ENCODE measurements at regions not wholly inside any gene's neighbourhood (a gene's known extent, or its start where the extent isn't known, plus 50 kb on each side); places are given as distances from the start of the nearest gene placed in this dataset.

DNA sequence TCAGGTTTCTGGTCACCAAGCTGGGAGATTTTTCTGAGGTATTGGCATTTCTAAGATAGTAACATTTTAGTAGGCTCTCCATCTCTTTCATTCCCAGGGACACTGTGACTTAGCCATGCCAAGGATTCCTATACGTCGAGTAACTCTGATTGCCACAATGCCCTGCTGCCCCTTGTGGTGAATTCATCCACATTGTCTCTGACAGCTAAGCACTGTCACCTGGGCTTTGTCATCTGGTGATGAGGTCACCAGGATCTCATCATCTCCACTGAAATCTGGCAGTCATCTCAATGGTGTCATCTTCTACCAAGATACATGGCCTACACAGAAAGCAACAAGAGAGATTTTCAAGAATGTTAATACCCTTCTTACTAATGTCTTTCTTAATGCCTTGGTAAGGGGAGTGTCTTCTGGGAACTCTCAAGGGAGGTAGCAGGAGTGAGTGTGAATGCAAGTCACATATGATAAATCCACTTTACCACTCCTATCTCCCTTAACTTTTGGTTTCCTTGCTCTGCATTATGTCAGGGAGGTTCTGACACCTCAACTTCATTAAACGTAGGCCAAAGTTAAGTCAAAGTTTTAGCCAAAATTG lies 246.7 kb downstream of the CD109 start:
- no TSS peak for BruUV-seq (replicated peaks)
- H3K36me3 ChIP-seq (replicated peaks in 1 of 2; ENCODE audit: control insufficient read depth in 1 of 2, insufficient read depth in 2 of 2, low read length in 2 of 2): no peaks in the 10 kb centered on the region
- in situ Hi-C loops (cut with HindIII; ENCODE audit: extremely low pct_ligation_motif_present, low pct_unique_long_range_greater_than_20kb) (no loop called here), intact Hi-C loops (cut with micrococcal nuclease; ENCODE audit: unreplicated experiment) (no loop called here)
- no peak overlapping the region for H3K4me3 ChIP-seq (replicated peaks in 1 of 3; ENCODE audit: insufficient read depth in 1 of 3, low read depth in 2 of 3, low read length in 3 of 3)
- no peaks in the 10 kb centered on the region for H3K9me3 ChIP-seq (ENCODE audit: low read length)
- ChIA-PET POLR2A (no interaction called here), CTCF (ENCODE audit: low intra/inter-chr PET ratio, low total read pairs) (no interaction called here)
- no peak overlapping the region for H2AFZ ChIP-seq (ENCODE audit: low read length)
- H3K79me2 ChIP-seq (ENCODE audit: insufficient read depth, low read length): no peaks in the 10 kb centered on the region
- H3K27ac ChIP-seq (ENCODE audit: extremely low read length, insufficient read depth, low read length): no peak overlapping the region
- no peak overlapping the region for H3K9ac ChIP-seq (ENCODE audit: insufficient read depth, low read depth, low read length)
- TF ChIP-seq PRMT3 (CRISPR knock-in tag; IDR thresholded peaks at IDR 0.05; ENCODE audit: borderline replicate concordance, low read depth) (no peak), BORCS8-MEF2B (CRISPR knock-in tag; IDR thresholded peaks at IDR 0.05) (no peak), CREB1 (IDR thresholded peaks at IDR 0.05) (peak; percentile 65), CREB1 (CRISPR knock-in tag; IDR thresholded peaks at IDR 0.05) (no peak), TBP (CRISPR knock-in tag; IDR thresholded peaks at IDR 0.05) (no peak), ZNF652 (CRISPR knock-in tag; IDR thresholded peaks at IDR 0.05; ENCODE audit: borderline replicate concordance, low read depth) (no peak), ZBTB20 (CRISPR knock-in tag; IDR thresholded peaks at IDR 0.05; ENCODE audit: borderline replicate concordance, low read depth) (no peak), SMARCE1 (IDR thresholded peaks at IDR 0.05; ENCODE audit: borderline replicate concordance) (no peak)
- TF ChIP-seq, protein P1, sequence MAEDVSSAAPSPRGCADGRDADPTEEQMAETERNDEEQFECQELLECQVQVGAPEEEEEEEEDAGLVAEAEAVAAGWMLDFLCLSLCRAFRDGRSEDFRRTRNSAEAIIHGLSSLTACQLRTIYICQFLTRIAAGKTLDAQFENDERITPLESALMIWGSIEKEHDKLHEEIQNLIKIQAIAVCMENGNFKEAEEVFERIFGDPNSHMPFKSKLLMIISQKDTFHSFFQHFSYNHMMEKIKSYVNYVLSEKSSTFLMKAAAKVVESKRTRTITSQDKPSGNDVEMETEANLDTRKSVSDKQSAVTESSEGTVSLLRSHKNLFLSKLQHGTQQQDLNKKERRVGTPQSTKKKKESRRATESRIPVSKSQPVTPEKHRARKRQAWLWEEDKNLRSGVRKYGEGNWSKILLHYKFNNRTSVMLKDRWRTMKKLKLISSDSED (CRISPR knock-in tag; IDR thresholded peaks at IDR 0.05): no peak
- TF ChIP-seq, protein P2, sequence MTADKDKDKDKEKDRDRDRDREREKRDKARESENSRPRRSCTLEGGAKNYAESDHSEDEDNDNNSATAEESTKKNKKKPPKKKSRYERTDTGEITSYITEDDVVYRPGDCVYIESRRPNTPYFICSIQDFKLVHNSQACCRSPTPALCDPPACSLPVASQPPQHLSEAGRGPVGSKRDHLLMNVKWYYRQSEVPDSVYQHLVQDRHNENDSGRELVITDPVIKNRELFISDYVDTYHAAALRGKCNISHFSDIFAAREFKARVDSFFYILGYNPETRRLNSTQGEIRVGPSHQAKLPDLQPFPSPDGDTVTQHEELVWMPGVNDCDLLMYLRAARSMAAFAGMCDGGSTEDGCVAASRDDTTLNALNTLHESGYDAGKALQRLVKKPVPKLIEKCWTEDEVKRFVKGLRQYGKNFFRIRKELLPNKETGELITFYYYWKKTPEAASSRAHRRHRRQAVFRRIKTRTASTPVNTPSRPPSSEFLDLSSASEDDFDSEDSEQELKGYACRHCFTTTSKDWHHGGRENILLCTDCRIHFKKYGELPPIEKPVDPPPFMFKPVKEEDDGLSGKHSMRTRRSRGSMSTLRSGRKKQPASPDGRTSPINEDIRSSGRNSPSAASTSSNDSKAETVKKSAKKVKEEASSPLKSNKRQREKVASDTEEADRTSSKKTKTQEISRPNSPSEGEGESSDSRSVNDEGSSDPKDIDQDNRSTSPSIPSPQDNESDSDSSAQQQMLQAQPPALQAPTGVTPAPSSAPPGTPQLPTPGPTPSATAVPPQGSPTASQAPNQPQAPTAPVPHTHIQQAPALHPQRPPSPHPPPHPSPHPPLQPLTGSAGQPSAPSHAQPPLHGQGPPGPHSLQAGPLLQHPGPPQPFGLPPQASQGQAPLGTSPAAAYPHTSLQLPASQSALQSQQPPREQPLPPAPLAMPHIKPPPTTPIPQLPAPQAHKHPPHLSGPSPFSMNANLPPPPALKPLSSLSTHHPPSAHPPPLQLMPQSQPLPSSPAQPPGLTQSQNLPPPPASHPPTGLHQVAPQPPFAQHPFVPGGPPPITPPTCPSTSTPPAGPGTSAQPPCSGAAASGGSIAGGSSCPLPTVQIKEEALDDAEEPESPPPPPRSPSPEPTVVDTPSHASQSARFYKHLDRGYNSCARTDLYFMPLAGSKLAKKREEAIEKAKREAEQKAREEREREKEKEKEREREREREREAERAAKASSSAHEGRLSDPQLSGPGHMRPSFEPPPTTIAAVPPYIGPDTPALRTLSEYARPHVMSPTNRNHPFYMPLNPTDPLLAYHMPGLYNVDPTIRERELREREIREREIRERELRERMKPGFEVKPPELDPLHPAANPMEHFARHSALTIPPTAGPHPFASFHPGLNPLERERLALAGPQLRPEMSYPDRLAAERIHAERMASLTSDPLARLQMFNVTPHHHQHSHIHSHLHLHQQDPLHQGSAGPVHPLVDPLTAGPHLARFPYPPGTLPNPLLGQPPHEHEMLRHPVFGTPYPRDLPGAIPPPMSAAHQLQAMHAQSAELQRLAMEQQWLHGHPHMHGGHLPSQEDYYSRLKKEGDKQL (CRISPR knock-in tag; IDR thresholded peaks at IDR 0.05; ENCODE audit: low read depth): no peak
- H3K27me3 ChIP-seq (ENCODE audit: control insufficient read depth in 1 of 2, insufficient read depth in 2 of 2, low read length in 2 of 2): no peaks in the 10 kb centered on the region
- ATAC-seq (peak; percentile 78), FAIRE-seq (no peak), DNase-seq (ENCODE audit: low spot score) (peak; percentile 17)
- H4K20me1 ChIP-seq (ENCODE audit: insufficient read depth, low read length): no peaks in the 10 kb centered on the region
- 2% methylated on average over 3 of the region's 3 CpGs for WGBS (ENCODE audit: low lambda C conversion rate)
- H3K4me2 ChIP-seq (ENCODE audit: low read depth, low read length): no peak overlapping the region
- H3K4me1 ChIP-seq (ENCODE audit: insufficient read depth, low read length): no peaks in the 10 kb centered on the region

Measured in HepG2 (cell line).